ENCODE measurements at regions not wholly inside any gene's neighbourhood (a gene's known extent, or its start where the extent isn't known, plus 50 kb on each side); places are given as distances from the start of the nearest gene placed in this dataset.
A peak's percentile ranks its signal among the peaks of the same experiment; 100 is the strongest.

DNA sequence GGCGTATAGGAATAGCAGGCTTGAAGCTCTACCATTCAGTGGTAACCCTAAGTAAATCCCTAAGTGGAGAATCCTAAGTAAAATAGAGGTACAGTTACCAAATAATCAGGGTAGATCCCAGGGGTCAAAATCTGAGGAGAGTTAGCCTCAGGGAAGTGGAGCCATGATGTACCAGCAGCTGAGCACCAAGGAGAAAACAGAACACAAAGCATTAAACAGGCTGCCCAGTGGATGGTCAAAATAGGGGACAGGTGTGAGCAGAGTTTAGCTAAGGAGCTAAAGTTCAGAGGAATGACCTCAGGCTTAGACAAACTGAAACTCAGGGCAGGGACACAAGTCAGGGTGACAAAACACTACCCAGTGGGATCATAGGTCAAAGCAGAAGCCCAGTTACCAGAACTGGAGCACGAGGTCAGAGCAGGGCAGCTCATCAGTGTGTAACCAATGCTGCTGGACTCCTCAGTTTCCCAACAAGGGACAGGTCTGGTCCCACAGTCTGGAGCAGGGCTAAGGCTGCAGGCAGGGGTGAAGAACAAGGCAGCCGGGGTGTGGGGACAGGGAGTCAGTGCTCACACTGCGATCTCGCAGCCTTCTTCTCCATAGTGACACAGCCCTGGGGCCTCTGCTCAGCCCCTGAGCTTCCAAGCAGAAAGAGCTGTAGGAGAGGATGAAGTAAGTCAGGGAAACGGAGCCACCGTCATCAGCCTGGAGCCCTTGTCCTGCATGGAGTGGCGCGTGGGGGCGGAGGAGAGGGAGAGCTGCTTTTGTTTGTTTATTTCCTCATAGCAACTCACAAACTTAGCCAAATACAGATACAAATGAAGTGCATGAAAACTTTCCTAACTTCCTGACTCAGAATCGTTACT, 264.0 kb downstream of the MREG start (continued):
- TF ChIP-seq ZNF766 (CRISPR knock-in tag; IDR thresholded peaks at IDR 0.05; ENCODE audit: borderline replicate concordance): peak; percentile 91
- TF ChIP-seq PAWR (CRISPR knock-in tag; IDR thresholded peaks at IDR 0.05; ENCODE audit: borderline replicate concordance): no peak
- TF ChIP-seq TFE3 (CRISPR knock-in tag; IDR thresholded peaks at IDR 0.05): peak; percentile 97
- TF ChIP-seq PHF5A (CRISPR knock-in tag; IDR thresholded peaks at IDR 0.05; ENCODE audit: low read depth, unreplicated experiment): peak; percentile 73
- TF ChIP-seq, protein P1, sequence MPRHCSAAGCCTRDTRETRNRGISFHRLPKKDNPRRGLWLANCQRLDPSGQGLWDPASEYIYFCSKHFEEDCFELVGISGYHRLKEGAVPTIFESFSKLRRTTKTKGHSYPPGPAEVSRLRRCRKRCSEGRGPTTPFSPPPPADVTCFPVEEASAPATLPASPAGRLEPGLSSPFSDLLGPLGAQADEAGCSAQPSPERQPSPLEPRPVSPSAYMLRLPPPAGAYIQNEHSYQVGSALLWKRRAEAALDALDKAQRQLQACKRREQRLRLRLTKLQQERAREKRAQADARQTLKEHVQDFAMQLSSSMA (CRISPR knock-in tag; IDR thresholded peaks at IDR 0.05): peak; percentile 83
- TF ChIP-seq ZBTB44 (CRISPR knock-in tag; IDR thresholded peaks at IDR 0.05): peak; percentile 83; the same call in 1 of the 2 replicates
- TF ChIP-seq JUND (CRISPR knock-in tag; IDR thresholded peaks at IDR 0.05): peak; percentile 94
- TF ChIP-seq SMARCC2 (IDR thresholded peaks at IDR 0.05): no peak
- no peak for TF ChIP-seq IKZF1 (IDR thresholded peaks at IDR 0.05)
- no peak for TF ChIP-seq FOXA1 (IDR thresholded peaks at IDR 0.05)
- TF ChIP-seq FOXA1 (CRISPR knock-in tag; IDR thresholded peaks at IDR 0.05): peak; percentile 60
- 0 out of 2 replicates have a peak, but pooled peaks have one; percentile 18 for TF ChIP-seq IRX3 (CRISPR knock-in tag; IDR thresholded peaks at IDR 0.05; ENCODE audit: borderline replicate concordance, low read depth)
- TF ChIP-seq, protein P2, sequence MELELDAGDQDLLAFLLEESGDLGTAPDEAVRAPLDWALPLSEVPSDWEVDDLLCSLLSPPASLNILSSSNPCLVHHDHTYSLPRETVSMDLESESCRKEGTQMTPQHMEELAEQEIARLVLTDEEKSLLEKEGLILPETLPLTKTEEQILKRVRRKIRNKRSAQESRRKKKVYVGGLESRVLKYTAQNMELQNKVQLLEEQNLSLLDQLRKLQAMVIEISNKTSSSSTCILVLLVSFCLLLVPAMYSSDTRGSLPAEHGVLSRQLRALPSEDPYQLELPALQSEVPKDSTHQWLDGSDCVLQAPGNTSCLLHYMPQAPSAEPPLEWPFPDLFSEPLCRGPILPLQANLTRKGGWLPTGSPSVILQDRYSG (CRISPR knock-in tag; IDR thresholded peaks at IDR 0.05): no peak
- TF ChIP-seq TARDBP (CRISPR knock-in tag; IDR thresholded peaks at IDR 0.05): peak; percentile 97
- TF ChIP-seq ZMAT5 (CRISPR knock-in tag; IDR thresholded peaks at IDR 0.05; ENCODE audit: borderline replicate concordance, low read depth): no peak; the same call in 1 of the 2 replicates
- TF ChIP-seq, protein P3, sequence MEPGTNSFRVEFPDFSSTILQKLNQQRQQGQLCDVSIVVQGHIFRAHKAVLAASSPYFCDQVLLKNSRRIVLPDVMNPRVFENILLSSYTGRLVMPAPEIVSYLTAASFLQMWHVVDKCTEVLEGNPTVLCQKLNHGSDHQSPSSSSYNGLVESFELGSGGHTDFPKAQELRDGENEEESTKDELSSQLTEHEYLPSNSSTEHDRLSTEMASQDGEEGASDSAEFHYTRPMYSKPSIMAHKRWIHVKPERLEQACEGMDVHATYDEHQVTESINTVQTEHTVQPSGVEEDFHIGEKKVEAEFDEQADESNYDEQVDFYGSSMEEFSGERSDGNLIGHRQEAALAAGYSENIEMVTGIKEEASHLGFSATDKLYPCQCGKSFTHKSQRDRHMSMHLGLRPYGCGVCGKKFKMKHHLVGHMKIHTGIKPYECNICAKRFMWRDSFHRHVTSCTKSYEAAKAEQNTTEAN (CRISPR knock-in tag; conservative IDR thresholded peaks at IDR 0.05): peak; percentile 97
- peak; percentile 94 for TF ChIP-seq NR2F2 (IDR thresholded peaks at IDR 0.05; ENCODE audit: borderline replicate concordance, low read depth)
- peak; percentile 44; the same call in 1 of the 2 replicates for TF ChIP-seq EHMT2 (IDR thresholded peaks at IDR 0.05; ENCODE audit: borderline replicate concordance, low read depth, low read length)
- TF ChIP-seq ZNF562 (CRISPR knock-in tag; IDR thresholded peaks at IDR 0.05; ENCODE audit: borderline replicate concordance): no peak
- peak; percentile 54; the same call in 1 of the 2 replicates for TF ChIP-seq ZFP36L2 (CRISPR knock-in tag; IDR thresholded peaks at IDR 0.05)
- TF ChIP-seq, protein P4, sequence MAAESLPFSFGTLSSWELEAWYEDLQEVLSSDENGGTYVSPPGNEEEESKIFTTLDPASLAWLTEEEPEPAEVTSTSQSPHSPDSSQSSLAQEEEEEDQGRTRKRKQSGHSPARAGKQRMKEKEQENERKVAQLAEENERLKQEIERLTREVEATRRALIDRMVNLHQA (CRISPR knock-in tag; IDR thresholded peaks at IDR 0.05): no peak
- no peak for TF ChIP-seq SRSF1 (optimal IDR thresholded peaks at IDR 0.05; ENCODE audit: low read depth, low read length)
- TF ChIP-seq ZNF678 (CRISPR knock-in tag; IDR thresholded peaks at IDR 0.05): peak; percentile 94
- no peak; the same call in 1 of the 2 replicates for TF ChIP-seq CHD4 (IDR thresholded peaks at IDR 0.05; ENCODE audit: borderline replicate concordance, low read length)

Data from HepG2 (cell line).